Esophagus squamous epithelium (tissue), 4 donors: ENCODE measurements at regions not wholly inside any gene's neighbourhood (a gene's known extent, or its start where the extent isn't known, plus 50 kb on each side); places are given as distances from the start of the nearest gene placed in this dataset.

ENCODE experiments used
- POLR2A ChIP-seq, 4 donors: fragments of 450-650 bp; IDR thresholded peaks; one replicate each; pipeline ENCODE4 v1.6.1; 2017; ENCODE audit warnings: antibody characterized with exemption in 4 of 4, mild to moderate bottlenecking in 4 of 4, moderate library complexity in 3 of 4
- TF ChIP-seq, protein P1 (sequence below), 6 experiments: fragments of 450-650 bp in 4 of 6; fragments of 200-600 bp in 2 of 6; sonication (generic) in 2 of 6; IDR thresholded peaks; one replicate each; pipeline ENCODE4 v1.5.1; 2016 to 2019; ENCODE audit warnings: antibody characterized with exemption in 6 of 6, mild to moderate bottlenecking in 4 of 6, moderate library complexity in 4 of 6

- TF ChIP-seq, protein P1, sequence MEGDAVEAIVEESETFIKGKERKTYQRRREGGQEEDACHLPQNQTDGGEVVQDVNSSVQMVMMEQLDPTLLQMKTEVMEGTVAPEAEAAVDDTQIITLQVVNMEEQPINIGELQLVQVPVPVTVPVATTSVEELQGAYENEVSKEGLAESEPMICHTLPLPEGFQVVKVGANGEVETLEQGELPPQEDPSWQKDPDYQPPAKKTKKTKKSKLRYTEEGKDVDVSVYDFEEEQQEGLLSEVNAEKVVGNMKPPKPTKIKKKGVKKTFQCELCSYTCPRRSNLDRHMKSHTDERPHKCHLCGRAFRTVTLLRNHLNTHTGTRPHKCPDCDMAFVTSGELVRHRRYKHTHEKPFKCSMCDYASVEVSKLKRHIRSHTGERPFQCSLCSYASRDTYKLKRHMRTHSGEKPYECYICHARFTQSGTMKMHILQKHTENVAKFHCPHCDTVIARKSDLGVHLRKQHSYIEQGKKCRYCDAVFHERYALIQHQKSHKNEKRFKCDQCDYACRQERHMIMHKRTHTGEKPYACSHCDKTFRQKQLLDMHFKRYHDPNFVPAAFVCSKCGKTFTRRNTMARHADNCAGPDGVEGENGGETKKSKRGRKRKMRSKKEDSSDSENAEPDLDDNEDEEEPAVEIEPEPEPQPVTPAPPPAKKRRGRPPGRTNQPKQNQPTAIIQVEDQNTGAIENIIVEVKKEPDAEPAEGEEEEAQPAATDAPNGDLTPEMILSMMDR (IDR thresholded peaks at IDR 0.05), result no peak
- no peak for TF ChIP-seq POLR2A (IDR thresholded peaks at IDR 0.05)
Observed at GRCh38 chr1:30329263-30329753, 394.1 kb downstream of the MATN1 start.
